HK-2 (cell line): ENCODE measurements at regions not wholly inside any gene's neighbourhood (a gene's known extent, or its start where the extent isn't known, plus 50 kb on each side); places are given as distances from the start of the nearest gene placed in this dataset.
"Not testable (repeated sequence)": the region's sequence is repeated elsewhere in the genome, so short reads cannot be mapped to it uniquely, and the experiment has no call there.

ENCODE experiments used
- DNase-seq: peaks from one replicate; pipeline ENCODE4 v3.0.0-alpha.2; 2018; ENCODE audit not compliant: unreplicated experiment

- DNase-seq, result no peak
These were observed 303.4 kb upstream of the NRXN1 start for GRCh38 chr2:51335087-51336058.

- DNase-seq, result no peak
These were observed 297.6 kb upstream of the NRXN1 start for GRCh38 chr2:51329512-51329911.

- DNase-seq, result no peak
These were observed 292.1 kb upstream of the NRXN1 start for GRCh38 chr2:51324051-51324450.

- DNase-seq, result no peak
These were observed 290.7 kb upstream of the NRXN1 start for GRCh38 chr2:51322613-51323012.

GRCh38 chr2:51304311-51304710 lies 272.4 kb upstream of the NRXN1 start:
- no peak for DNase-seq

GRCh38 chr2:51301381-51301780 lies 269.4 kb upstream of the NRXN1 start:
- no peak for DNase-seq

GRCh38 chr2:51299370-51299769 lies 267.4 kb upstream of the NRXN1 start:
- DNase-seq, result no peak

- DNase-seq, result no peak
These were observed 265.6 kb upstream of the NRXN1 start for GRCh38 chr2:51297488-51297887.

GRCh38 chr2:51293566-51294200 lies 261.8 kb upstream of the NRXN1 start:
- DNase-seq, result no peak

- no peak for DNase-seq
These were observed 260.0 kb upstream of the NRXN1 start for GRCh38 chr2:51291762-51292551.

GRCh38 chr2:51290725-51291124 lies 258.8 kb upstream of the NRXN1 start:
- no peak for DNase-seq

GRCh38 chr2:51289045-51289444 lies 257.1 kb upstream of the NRXN1 start:
- DNase-seq, result no peak

- DNase-seq, result no peak
These were observed 236.3 kb upstream of the NRXN1 start for GRCh38 chr2:51268191-51268590.

GRCh38 chr2:51265539-51265938 lies 233.6 kb upstream of the NRXN1 start:
- no peak for DNase-seq

- DNase-seq, result no peak
These were observed 232.0 kb upstream of the NRXN1 start for GRCh38 chr2:51263951-51264350.

GRCh38 chr2:51263101-51263500 lies 231.2 kb upstream of the NRXN1 start:
- DNase-seq, result not testable (repeated sequence)

- no peak for DNase-seq
These were observed 226.4 kb upstream of the NRXN1 start for GRCh38 chr2:51258301-51258700.

- DNase-seq, result no peak
These were observed 224.8 kb upstream of the NRXN1 start for GRCh38 chr2:51256736-51257135.

GRCh38 chr2:51251356-51251755 lies 219.4 kb upstream of the NRXN1 start:
- DNase-seq, result no peak

GRCh38 chr2:51247252-51247805 lies 215.4 kb upstream of the NRXN1 start:
- DNase-seq, result no peak

- DNase-seq, result no peak
These were observed 212.1 kb upstream of the NRXN1 start for GRCh38 chr2:51243892-51244535.
